H1 (cell line): ENCODE measurements at regions not wholly inside any gene's neighbourhood (a gene's known extent, or its start where the extent isn't known, plus 50 kb on each side); places are given as distances from the start of the nearest gene placed in this dataset.

ENCODE experiments used
- CTCF ChIA-PET: fragments of 300-600 bp; sonication (Branson Sonifier 250); formaldehyde crosslinking; loops from one replicate; lab custom pipeline; 2021; ENCODE audit not compliant: partially characterized antibody; lab: Charles Lee
- POLR2A ChIA-PET: fragments of 300-600 bp; sonication (Branson Sonifier 250); formaldehyde crosslinking; loops from one replicate; lab custom pipeline; 2021; ENCODE audit warnings: inconsistent platforms; ENCODE audit not compliant: partially characterized antibody; lab: Charles Lee
- DNase-seq, 2 experiments: peaks; one replicate each; pipeline versions ENCODE4 v3.0.0 to v3.0.0-alpha.2; 2010 to 2022; ENCODE audit warnings: low spot score in 2 of 2, low read depth in 1 of 2, mixed read lengths in 1 of 2
- FAIRE-seq: peaks from 2 replicates; lab custom pipeline; 2011; peaks lifted over from hg19 to GRCh38; lab: Jason Lieb, UNC
- H2AFZ ChIP-seq: 2 replicates; pipeline ENCODE4 v1.8.1; 2012; ENCODE audit warnings: low read length, inconsistent platforms
- H2AK5ac ChIP-seq: 2 replicates; pipeline ENCODE4 v1.6.1; 2013; ENCODE audit warnings: low read depth, low read length
- H2BK120ac ChIP-seq: replicated peaks from 2 replicates; pipeline ENCODE3; 2013; ENCODE audit warnings: low read depth, low read length, inconsistent platforms
- H2BK12ac ChIP-seq: 2 replicates; pipeline ENCODE4 v1.6.1; 2013; ENCODE audit warnings: low read depth, low read length
- H2BK15ac ChIP-seq: 2 replicates; pipeline ENCODE4 v1.6.1; 2013; ENCODE audit warnings: low read length
- H2BK20ac ChIP-seq: 2 replicates; pipeline ENCODE4 v1.6.1; 2013; ENCODE audit warnings: low read length
- H2BK5ac ChIP-seq: 2 replicates; pipeline ENCODE4 v1.6.1; 2013; ENCODE audit warnings: low read depth, low read length
- H3K14ac ChIP-seq: 2 replicates; pipeline ENCODE4 v1.6.1; 2013; ENCODE audit warnings: inconsistent platforms; ENCODE audit not compliant: insufficient read length
- H3K18ac ChIP-seq: 2 replicates; pipeline ENCODE4 v1.6.1; 2013; ENCODE audit warnings: low read length; ENCODE audit errors: extremely low read depth
- H3K23ac ChIP-seq: 2 replicates; pipeline ENCODE4 v1.6.1; 2013; ENCODE audit warnings: inconsistent platforms; ENCODE audit not compliant: insufficient read length
- H3K23me2 ChIP-seq: 2 replicates; pipeline ENCODE4 v1.6.1; 2013; ENCODE audit warnings: low read depth, low read length
- H3K27ac ChIP-seq: 2 replicates; pipeline ENCODE4 v1.6.1; 2011; ENCODE audit warnings: low read depth, low read length, inconsistent platforms
- H3K27me3 ChIP-seq, 4 experiments: replicated peaks in 1 of 4; 1 replicate in 1 of 4; 2 replicates in 3 of 4; pipeline versions ENCODE4 v1.6.1 to v1.8.1; 2011 to 2013; ENCODE audit warnings: low read length in 3 of 4, mild to moderate bottlenecking in 3 of 4, inconsistent platforms in 2 of 4, mixed read lengths in 2 of 4, moderate library complexity in 1 of 4; ENCODE audit not compliant: control insufficient read depth in 3 of 4, insufficient read depth in 3 of 4; ENCODE audit errors: extremely low read depth in 1 of 4
- H3K36me3 ChIP-seq, 4 experiments: 2 replicates each; pipeline versions ENCODE4 v1.6.1 to v1.8.1; 2011 to 2013; ENCODE audit warnings: mild to moderate bottlenecking in 4 of 4, low read length in 3 of 4, moderate library complexity in 2 of 4, control low read depth in 1 of 4, inconsistent platforms in 1 of 4; ENCODE audit not compliant: insufficient read depth in 4 of 4, control insufficient read depth in 2 of 4
- H3K4ac ChIP-seq: replicated peaks from 2 replicates; pipeline ENCODE3; 2013; ENCODE audit warnings: low read length, low read depth, mixed read lengths, inconsistent platforms; ENCODE audit not compliant: insufficient read length
- H3K4me1 ChIP-seq, 4 experiments: replicated peaks in 1 of 4; 1 replicate in 1 of 4; 2 replicates in 3 of 4; pipeline versions ENCODE4 v1.6.1 to v1.8.1; 2011 to 2013; ENCODE audit warnings: low read length in 3 of 4, inconsistent platforms in 2 of 4, mixed read lengths in 1 of 4; ENCODE audit not compliant: insufficient read depth in 4 of 4, control insufficient read depth in 3 of 4
- H3K4me2 ChIP-seq, 2 experiments: 2 replicates each; pipeline versions ENCODE4 v1.6.1 to v1.8.1; 2011 to 2013; ENCODE audit warnings: low read depth in 2 of 2, low read length in 2 of 2, control low read depth in 1 of 2, inconsistent platforms in 1 of 2, mild to moderate bottlenecking in 1 of 2; ENCODE audit not compliant: insufficient read depth in 1 of 2
- H3K4me3 ChIP-seq, 4 experiments: fragments of 200-600, 300-600 bp in 1 of 4; sonication (generic), shearing (Covaris generic), sonication (Bioruptor Twin) in 1 of 4; 2 replicates each; pipeline versions ENCODE4 v1.5.1 to v1.8.1; 2011 to 2016; ENCODE audit warnings: low read length in 4 of 4, low read depth in 3 of 4, control low read depth in 2 of 4, inconsistent platforms in 2 of 4, mild to moderate bottlenecking in 2 of 4, mixed read lengths in 1 of 4, moderate library complexity in 1 of 4; ENCODE audit not compliant: insufficient read depth in 2 of 4; ENCODE audit errors: extremely low read depth in 1 of 4
- H3K56ac ChIP-seq: replicated peaks from 2 replicates; pipeline ENCODE3; 2013; ENCODE audit warnings: low read depth, mild to moderate bottlenecking, mixed read lengths, low read length, inconsistent platforms; ENCODE audit not compliant: insufficient read length
- H3K79me1 ChIP-seq: 2 replicates; pipeline ENCODE4 v1.6.1; 2013; ENCODE audit warnings: low read depth, low read length, control low read depth
- H3K79me2 ChIP-seq, 2 experiments: 2 replicates each; pipeline versions ENCODE4 v1.6.1 to v1.8.1; 2012 to 2013; ENCODE audit warnings: low read length in 2 of 2, mild to moderate bottlenecking in 2 of 2, inconsistent platforms in 1 of 2; ENCODE audit not compliant: insufficient read depth in 2 of 2, control insufficient read depth in 1 of 2
- H3K9ac ChIP-seq, 4 experiments: replicated peaks in 1 of 4; 1 replicate in 1 of 4; 2 replicates in 3 of 4; pipeline versions ENCODE4 v1.6.1 to v1.8.1; 2011 to 2013; ENCODE audit warnings: low read depth in 3 of 4, low read length in 3 of 4, control low read depth in 2 of 4, mild to moderate bottlenecking in 2 of 4, moderate library complexity in 2 of 4, inconsistent platforms in 1 of 4; ENCODE audit errors: extremely low read depth in 1 of 4
- H3K9me3 ChIP-seq, 2 experiments: 2 replicates each; pipeline versions ENCODE4 v1.6.1 to v1.8.1; 2012 to 2013; ENCODE audit warnings: mild to moderate bottlenecking in 2 of 2, moderate library complexity in 2 of 2, control low read depth in 1 of 2, inconsistent platforms in 1 of 2, low read depth in 1 of 2, low read length in 1 of 2, mixed read lengths in 1 of 2; ENCODE audit not compliant: insufficient read depth in 2 of 2
- H4K20me1 ChIP-seq, 2 experiments: replicated peaks in 1 of 2; 2 replicates each; pipeline versions ENCODE3 to v1.8.1; 2011 to 2013; ENCODE audit warnings: inconsistent platforms in 2 of 2, low read length in 2 of 2, mild to moderate bottlenecking in 1 of 2; ENCODE audit not compliant: insufficient read depth in 2 of 2, control insufficient read depth in 1 of 2
- H4K5ac ChIP-seq: 2 replicates; pipeline ENCODE4 v1.6.1; 2013; ENCODE audit warnings: low read length, low read depth, mixed read lengths, inconsistent platforms; ENCODE audit not compliant: insufficient read length
- H4K8ac ChIP-seq: 2 replicates; pipeline ENCODE4 v1.8.0; 2013; ENCODE audit warnings: mild to moderate bottlenecking, moderate library complexity, low read length, inconsistent platforms; ENCODE audit not compliant: insufficient read depth; ENCODE audit errors: extremely low read depth
- H4K91ac ChIP-seq: replicated peaks from 2 replicates; pipeline ENCODE3; 2013; ENCODE audit warnings: low read length, mixed read lengths, inconsistent platforms; ENCODE audit not compliant: insufficient read length
- BRCA1 ChIP-seq: IDR thresholded peaks from 2 replicates; pipeline ENCODE4 v1.6.1; 2012; ENCODE audit warnings: low read depth, low read length, improper control_type of control experiment
- KDM1A ChIP-seq: fragments of 200-600, 300-600 bp; sonication (generic); IDR thresholded peaks from 2 replicates; pipeline ENCODE4 v1.7.1; 2016; ENCODE audit warnings: mild to moderate bottlenecking, low read length, borderline replicate concordance
- RAD21 ChIP-seq, 2 experiments: IDR thresholded peaks in 1 of 2; conservative IDR thresholded peaks in 1 of 2; 2 replicates each; pipeline ENCODE4 v1.6.1; 2011; ENCODE audit warnings: low read depth in 2 of 2, low read length in 2 of 2, improper control_type of control experiment in 1 of 2, inconsistent platforms in 1 of 2, mild to moderate bottlenecking in 1 of 2, moderate library complexity in 1 of 2
- SRF ChIP-seq: IDR thresholded peaks from 2 replicates; pipeline ENCODE4 v1.6.1; 2011; ENCODE audit warnings: mild to moderate bottlenecking, low read depth, low read length, moderate library complexity
- ZNF274 ChIP-seq: IDR thresholded peaks from 2 replicates; pipeline ENCODE4 v1.7.0; 2012; ENCODE audit warnings: low read length, borderline replicate concordance; ENCODE audit errors: extremely low read depth
- WGBS, 2 experiments: shearing (Covaris generic) in 1 of 2; methylation state at CpG; one replicate each; pipeline versions ENCODE4 v1.1.6 to v1.1.7; 2013 to 2015; ENCODE audit warnings: low lambda C conversion rate in 2 of 2, mixed read lengths in 2 of 2, inconsistent platforms in 1 of 2, low coverage in 1 of 2, missing lambda C conversion rate in 1 of 2; ENCODE audit not compliant: insufficient replicate concordance in 2 of 2, insufficient coverage in 1 of 2, insufficient read length in 1 of 2; ENCODE audit errors: extremely low coverage in 1 of 2, missing lambda C conversion rate in 1 of 2; 5-methylcytosine and 5-hydroxymethylcytosine counted together
- TF ChIP-seq, protein P1 (sequence below): IDR thresholded peaks from 2 replicates; pipeline ENCODE4 v1.6.1; 2011; ENCODE audit warnings: low read depth, mild to moderate bottlenecking, low read length; ENCODE audit not compliant: insufficient read depth
- TF ChIP-seq, protein P2 (sequence below), 3 experiments: IDR thresholded peaks; 1 replicate in 2 of 3; 2 replicates in 1 of 3; pipeline versions ENCODE4 v1.5.1 to v1.6.1; 2011; ENCODE audit warnings: low read length in 3 of 3, mild to moderate bottlenecking in 3 of 3, inconsistent platforms in 2 of 3, low read depth in 1 of 3, moderate library complexity in 1 of 3; ENCODE audit not compliant: insufficient read depth in 1 of 3; ENCODE audit errors: control extremely low read depth in 1 of 3

DNA sequence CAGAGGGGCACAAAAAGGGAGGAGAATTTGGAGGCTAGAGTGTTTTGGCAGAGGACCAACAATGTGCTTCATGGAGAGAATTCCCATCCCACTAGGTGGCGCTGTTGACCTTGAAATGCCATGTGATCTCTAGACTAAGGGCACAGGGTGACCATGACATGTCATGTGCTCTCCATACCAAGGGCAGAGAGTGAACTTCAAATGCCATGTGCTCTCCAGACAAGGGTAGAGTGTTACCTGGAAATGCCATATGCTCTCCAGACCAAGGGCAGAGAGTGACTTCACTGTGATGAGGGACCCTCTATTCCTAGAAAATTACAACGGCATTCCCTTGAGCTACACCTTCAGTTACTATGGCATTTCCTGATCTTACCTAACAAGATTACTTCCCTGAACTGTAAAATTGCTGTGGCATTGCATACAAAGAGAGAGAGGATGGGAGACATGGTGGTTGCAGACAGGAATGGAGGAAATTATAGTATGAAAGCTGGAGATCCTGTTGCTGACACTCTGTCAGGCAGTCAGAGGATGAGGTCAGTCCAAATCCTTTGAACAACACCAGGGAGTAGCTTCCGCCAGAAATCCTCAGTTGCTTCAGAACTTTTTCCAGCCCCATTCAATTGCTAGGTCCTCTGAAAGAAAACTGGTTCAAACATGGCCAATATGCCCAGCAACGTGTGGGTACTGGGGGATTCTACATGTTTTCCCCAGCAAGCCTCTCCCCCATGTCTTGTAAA lies 60.9 kb upstream of the ACSM6 start:
- Histone ChIP-seq H3K23me2 (no peaks in the 10 kb centered on the region), H3K14ac (no peak overlapping the region), H3K27ac (no peak overlapping the region), H3K4me3 (no peak overlapping the region), H3K27me3 (no peaks in the 10 kb centered on the region), H2AFZ (0 out of 2 replicates have a peak overlapping the region, but pooled peaks have one; percentile 7), H2BK12ac (0 out of 2 replicates have a peak overlapping the region, but pooled peaks have one; percentile 6), H2BK20ac (no peak overlapping the region; the same call in 1 of the 2 replicates), H3K4ac (no peak overlapping the region), H4K8ac (no peak overlapping the region), H3K4me1 (no peaks in the 10 kb centered on the region), H2BK5ac (0 out of 2 replicates have a peak overlapping the region, but pooled peaks have one; percentile 0), H4K20me1 (no peaks in the 10 kb centered on the region), H2AK5ac (no peak overlapping the region), H3K9ac (no peak overlapping the region), H2BK120ac (no peak overlapping the region), H3K79me1 (no peaks in the 10 kb centered on the region), H4K91ac (no peak overlapping the region), H2BK15ac (no peak overlapping the region), H3K36me3 (no peaks in the 10 kb centered on the region), H3K4me2 (no peak overlapping the region), H3K79me2 (no peaks in the 10 kb centered on the region), H3K56ac (no peak overlapping the region), H4K5ac (no peak overlapping the region), H3K9me3 (peaks cover 5 to 9% of the 10 kb centered on the region in 2 experiments; a peak in 2 of 4 replicates), H3K18ac (no peak overlapping the region), H3K23ac (no peak overlapping the region)
- CTCF ChIA-PET, result interaction anchor here (0.6 to 5.9 kb wide), 45 partner anchors 10 to 725 kb away, joined by 3 to 79 read pairs (median 3); partner anchors contain the start of gene ACSM6
- POLR2A ChIA-PET, result interaction anchor here (0.9 to 1.0 kb wide), 2 partner anchors 110 to 112 kb away, joined by 3 read pairs; no protein-coding TSS in a partner anchor
- WGBS, 2 experiments, result 70% methylated on average over 4 of the region's 4 CpGs; no CpG with 5 or more reads in 1 of the 2 experiments
- FAIRE-seq, result peak; percentile 100
- DNase-seq, result peak; percentile 67 to 95
- TF ChIP-seq KDM1A (no peak), ZNF274 (no peak), RAD21 (IDR thresholded peaks at IDR 0.05 in 1 of 2, conservative IDR thresholded peaks at IDR 0.05 in 1 of 2; ENCODE audit: low read depth in 2 of 2, low read length in 2 of 2) (peak; percentile 98), SRF (no peak), BRCA1 (no peak)
- TF ChIP-seq, protein P1, sequence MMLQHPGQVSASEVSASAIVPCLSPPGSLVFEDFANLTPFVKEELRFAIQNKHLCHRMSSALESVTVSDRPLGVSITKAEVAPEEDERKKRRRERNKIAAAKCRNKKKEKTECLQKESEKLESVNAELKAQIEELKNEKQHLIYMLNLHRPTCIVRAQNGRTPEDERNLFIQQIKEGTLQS, result 0 out of 2 replicates have a peak, but pooled peaks have one; percentile 43
- TF ChIP-seq, protein P2, sequence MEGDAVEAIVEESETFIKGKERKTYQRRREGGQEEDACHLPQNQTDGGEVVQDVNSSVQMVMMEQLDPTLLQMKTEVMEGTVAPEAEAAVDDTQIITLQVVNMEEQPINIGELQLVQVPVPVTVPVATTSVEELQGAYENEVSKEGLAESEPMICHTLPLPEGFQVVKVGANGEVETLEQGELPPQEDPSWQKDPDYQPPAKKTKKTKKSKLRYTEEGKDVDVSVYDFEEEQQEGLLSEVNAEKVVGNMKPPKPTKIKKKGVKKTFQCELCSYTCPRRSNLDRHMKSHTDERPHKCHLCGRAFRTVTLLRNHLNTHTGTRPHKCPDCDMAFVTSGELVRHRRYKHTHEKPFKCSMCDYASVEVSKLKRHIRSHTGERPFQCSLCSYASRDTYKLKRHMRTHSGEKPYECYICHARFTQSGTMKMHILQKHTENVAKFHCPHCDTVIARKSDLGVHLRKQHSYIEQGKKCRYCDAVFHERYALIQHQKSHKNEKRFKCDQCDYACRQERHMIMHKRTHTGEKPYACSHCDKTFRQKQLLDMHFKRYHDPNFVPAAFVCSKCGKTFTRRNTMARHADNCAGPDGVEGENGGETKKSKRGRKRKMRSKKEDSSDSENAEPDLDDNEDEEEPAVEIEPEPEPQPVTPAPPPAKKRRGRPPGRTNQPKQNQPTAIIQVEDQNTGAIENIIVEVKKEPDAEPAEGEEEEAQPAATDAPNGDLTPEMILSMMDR (IDR thresholded peaks at IDR 0.05; ENCODE audit: control extremely low read depth in 1 of 3, insufficient read depth in 1 of 3, low read depth in 1 of 3, low read length in 3 of 3), result peak; percentile 59 to 98 (median 83)
